IMR-90 (cell line): ENCODE measurements at regions not wholly inside any gene's neighbourhood (a gene's known extent, or its start where the extent isn't known, plus 50 kb on each side); places are given as distances from the start of the nearest gene placed in this dataset.

Source experiments
- ATAC-seq: fragments of 200-7000 bp; cut with Tn5 transposase; 2 replicates; pipeline ENCODE4 v1.9.1; 2020; ENCODE audit warnings: low read depth, mild to moderate bottlenecking, moderate library complexity
- BruUV-seq: library from RNA; stranded (reverse); fragments of 400-500 nt; replicated peaks from 2 replicates; lab custom pipeline; 2021; lab: Mats Ljungman, UMichigan
- CTCF ChIA-PET: fragments of 300-600 bp; formaldehyde crosslinking; extraction: SDS; loops from one replicate; lab custom pipeline; 2021; ENCODE audit warnings: antibody characterized with exemption; lab: Yijun Ruan, JAX
- POLR2A ChIA-PET: fragments of 300-600 bp; sonication (Branson Sonifier 250); formaldehyde crosslinking; loops from one replicate; lab custom pipeline; 2022; ENCODE audit warnings: antibody characterized with exemption; ENCODE audit not compliant: unreplicated experiment; lab: Charles Lee
- DNase-seq: peaks from one replicate; pipeline ENCODE4 v3.0.0; 2013
- H2AFZ ChIP-seq: replicated peaks from 2 replicates; pipeline ENCODE3; 2013; ENCODE audit warnings: low read length, mild to moderate bottlenecking; ENCODE audit not compliant: poor library complexity
- H2AK5ac ChIP-seq: 2 replicates; pipeline ENCODE4 v1.6.1; 2013; ENCODE audit warnings: low read depth, low read length, inconsistent platforms
- H2AK9ac ChIP-seq: replicated peaks from 2 replicates; pipeline ENCODE3; 2013; ENCODE audit warnings: mild to moderate bottlenecking, low read depth, low read length, moderate library complexity; ENCODE audit not compliant: poor library complexity
- H2BK120ac ChIP-seq: 2 replicates; pipeline ENCODE4 v1.6.1; 2013; ENCODE audit warnings: low read depth, low read length, inconsistent platforms
- H2BK15ac ChIP-seq: 3 replicates; pipeline ENCODE4 v1.6.1; 2013; ENCODE audit warnings: low read depth, low read length, inconsistent platforms
- H2BK20ac ChIP-seq: 2 replicates; pipeline ENCODE4 v1.6.1; 2013; ENCODE audit warnings: low read depth, mild to moderate bottlenecking, inconsistent platforms, low read length, moderate library complexity
- H2BK5ac ChIP-seq: 2 replicates; pipeline ENCODE4 v1.6.1; 2013; ENCODE audit warnings: mild to moderate bottlenecking, low read depth, low read length, inconsistent platforms; ENCODE audit not compliant: poor library complexity, severe bottlenecking
- H3K14ac ChIP-seq: replicated peaks from 2 replicates; pipeline ENCODE4 v1.6.1; 2013; ENCODE audit warnings: low read depth, low read length, inconsistent platforms
- H3K18ac ChIP-seq: 2 replicates; pipeline ENCODE4 v1.6.1; 2013; ENCODE audit warnings: low read depth, low read length, control low read depth
- H3K23ac ChIP-seq: 2 replicates; pipeline ENCODE4 v1.6.1; 2013; ENCODE audit warnings: low read depth, low read length, inconsistent platforms
- H3K27ac ChIP-seq: 2 replicates; pipeline ENCODE4 v1.5.1; 2013; ENCODE audit warnings: mild to moderate bottlenecking, control low read depth, low read length; ENCODE audit not compliant: insufficient read depth
- H3K27me3 ChIP-seq: 2 replicates; pipeline ENCODE4 v1.6.1; 2013; ENCODE audit warnings: low read length; ENCODE audit not compliant: control insufficient read depth, insufficient read depth
- H3K36me3 ChIP-seq: 2 replicates; pipeline ENCODE4 v1.6.1; 2013; ENCODE audit warnings: low read length, mixed read lengths; ENCODE audit not compliant: control insufficient read depth, insufficient read depth
- H3K4ac ChIP-seq: 2 replicates; pipeline ENCODE4 v1.6.1; 2013; ENCODE audit warnings: low read depth, low read length, inconsistent platforms
- H3K4me1 ChIP-seq: 2 replicates; pipeline ENCODE4 v1.6.1; 2013; ENCODE audit warnings: low read length, mixed read lengths; ENCODE audit not compliant: control insufficient read depth, insufficient read depth
- H3K4me2 ChIP-seq: 2 replicates; pipeline ENCODE4 v1.6.1; 2013; ENCODE audit warnings: low read depth, mild to moderate bottlenecking, control low read depth, low read length, moderate library complexity
- H3K4me3 ChIP-seq: 2 replicates; pipeline ENCODE4 v1.5.1; 2013; ENCODE audit warnings: low read depth, mild to moderate bottlenecking, control low read depth, low read length, moderate library complexity; ENCODE audit not compliant: insufficient read depth
- H3K56ac ChIP-seq: 2 replicates; pipeline ENCODE4 v1.6.1; 2013; ENCODE audit warnings: low read length, inconsistent platforms; ENCODE audit not compliant: insufficient read depth; ENCODE audit errors: extremely low read depth
- H3K79me1 ChIP-seq, 2 experiments: 2 replicates each; pipeline ENCODE4 v1.6.1; 2013; ENCODE audit warnings: low read length in 2 of 2, inconsistent platforms in 1 of 2, low read depth in 1 of 2
- H3K9ac ChIP-seq: 2 replicates; pipeline ENCODE4 v1.6.1; 2013; ENCODE audit warnings: low read depth, low read length, control low read depth
- H3K9me1 ChIP-seq: 2 replicates; pipeline ENCODE4 v1.6.1; 2013; ENCODE audit warnings: low read length, inconsistent platforms; ENCODE audit not compliant: insufficient read depth
- H3K9me3 ChIP-seq: 2 replicates; pipeline ENCODE4 v1.6.1; 2013; ENCODE audit warnings: low read length; ENCODE audit not compliant: control insufficient read depth, insufficient read depth
- H4K20me1 ChIP-seq: 2 replicates; pipeline ENCODE4 v1.6.1; 2013; ENCODE audit warnings: low read length, inconsistent platforms; ENCODE audit not compliant: insufficient read depth
- H4K5ac ChIP-seq: 2 replicates; pipeline ENCODE4 v1.6.1; 2013; ENCODE audit warnings: mild to moderate bottlenecking, low read depth, low read length, control low read depth
- H4K8ac ChIP-seq, 2 experiments: 2 replicates each; pipeline ENCODE4 v1.6.1; 2013; ENCODE audit warnings: low read depth in 2 of 2, low read length in 2 of 2, control low read depth in 1 of 2, inconsistent platforms in 1 of 2
- H4K91ac ChIP-seq: 2 replicates; pipeline ENCODE4 v1.6.1; 2013; ENCODE audit warnings: low read depth, low read length, inconsistent platforms; ENCODE audit not compliant: insufficient read depth
- BHLHE40 ChIP-seq: fragments of 150-350 bp; IDR thresholded peaks from 2 replicates; pipeline ENCODE4 v1.6.1; 2016; ENCODE audit warnings: mild to moderate bottlenecking, low read depth, low read length
- CEBPB ChIP-seq: IDR thresholded peaks from 2 replicates; pipeline ENCODE4 v1.6.1; 2012; ENCODE audit warnings: low read depth, low read length, improper control_type of control experiment
- CHD1 ChIP-seq: IDR thresholded peaks from 2 replicates; pipeline ENCODE4 v1.6.1; 2012; ENCODE audit warnings: low read depth, low read length, improper control_type of control experiment
- CTCF ChIP-seq: conservative IDR thresholded peaks from 2 replicates; pipeline ENCODE4 v1.5.1; 2012; ENCODE audit warnings: mild to moderate bottlenecking, low read depth, low read length, improper control_type of control experiment
- ELK1 ChIP-seq: fragments of 150-350 bp; IDR thresholded peaks from 2 replicates; pipeline ENCODE4 v1.6.1; 2016; ENCODE audit warnings: low read depth, mild to moderate bottlenecking, low read length, moderate library complexity, borderline replicate concordance
- FOS ChIP-seq: fragments of 150-350 bp; IDR thresholded peaks from 2 replicates; pipeline ENCODE4 v1.6.1; 2016; ENCODE audit warnings: low read depth, low read length
- MAFK ChIP-seq: IDR thresholded peaks from 2 replicates; pipeline ENCODE4 v1.6.1; 2012; ENCODE audit warnings: low read depth, low read length, improper control_type of control experiment
- MAZ ChIP-seq: IDR thresholded peaks from 2 replicates; pipeline ENCODE4 v1.6.1; 2012; ENCODE audit warnings: low read depth, mild to moderate bottlenecking, low read length, improper control_type of control experiment, moderate library complexity, borderline replicate concordance
- MXI1 ChIP-seq: IDR thresholded peaks from 2 replicates; pipeline ENCODE4 v1.6.1; 2012; ENCODE audit warnings: low read depth, mild to moderate bottlenecking, low read length, moderate library complexity, borderline replicate concordance
- NFE2L2 ChIP-seq: fragments of 150-350 bp; IDR thresholded peaks from 2 replicates; pipeline ENCODE4 v1.6.1; 2016; ENCODE audit warnings: low read depth, mild to moderate bottlenecking, low read length
- POLR2A ChIP-seq: IDR thresholded peaks from 2 replicates; pipeline ENCODE4 v1.6.1; 2012; ENCODE audit warnings: mild to moderate bottlenecking, low read depth, low read length
- RAD21 ChIP-seq: IDR thresholded peaks from 2 replicates; pipeline ENCODE4 v1.6.1; 2012; ENCODE audit warnings: low read length, improper control_type of control experiment
- RCOR1 ChIP-seq: IDR thresholded peaks from 2 replicates; pipeline ENCODE4 v1.6.1; 2012; ENCODE audit warnings: mild to moderate bottlenecking, low read length, improper control_type of control experiment; ENCODE audit not compliant: insufficient replicate concordance
- RFX5 ChIP-seq: IDR thresholded peaks from 2 replicates; pipeline ENCODE4 v1.8.0; 2012; ENCODE audit warnings: low read depth, mild to moderate bottlenecking, low read length, moderate library complexity
- SMC3 ChIP-seq: fragments of 150-350 bp; IDR thresholded peaks from 2 replicates; pipeline ENCODE4 v1.6.1; 2016; ENCODE audit warnings: low read depth, mild to moderate bottlenecking, antibody characterized with exemption, low read length, moderate library complexity
- USF2 ChIP-seq: fragments of 150-350 bp; IDR thresholded peaks from 2 replicates; pipeline ENCODE4 v1.6.1; 2017; ENCODE audit warnings: mild to moderate bottlenecking, antibody characterized with exemption, low read length, low read depth
- WGBS, 2 experiments: methylation state at CpG; one replicate each; pipeline versions ENCODE4 v1.1.5 to v1.1.7; 2013; ENCODE audit warnings: missing lambda C conversion rate in 2 of 2; ENCODE audit not compliant: insufficient read length in 1 of 2; ENCODE audit errors: extremely low coverage in 2 of 2; 5-methylcytosine and 5-hydroxymethylcytosine counted together
- dilution Hi-C: fragments of 300-500 bp; cut with HindIII; formaldehyde crosslinking; loops from one replicate; pipeline ENCODE4 v1.14.3; 2018; ENCODE audit warnings: low sequenced_read_pairs; ENCODE audit not compliant: unreplicated experiment
- in situ Hi-C: fragments of 300-500 bp; cut with MboI; formaldehyde crosslinking; loops from 3 replicates; pipeline ENCODE4 v1.14.3; 2019; ENCODE audit warnings: low sequenced_read_pairs, inconsistent platforms, mixed read lengths
- intact Hi-C: fragments of 100-400 bp; cut with micrococcal nuclease; formaldehyde crosslinking; loops from 2 replicates; pipeline ENCODE4 v1.10.0; 2022

- Histone ChIP-seq H4K8ac (no peak overlapping the region), H3K9me1 (peaks cover 4% of the 10 kb centered on the region; the same call in 1 of the 2 replicates), H2AK9ac (no peak overlapping the region), H3K14ac (no peak overlapping the region), H3K79me1 (no peaks in the 10 kb centered on the region), H2AFZ (no peak overlapping the region), H4K20me1 (no peaks in the 10 kb centered on the region), H2BK20ac (no peak overlapping the region), H3K27me3 (no peaks in the 10 kb centered on the region), H3K36me3 (no peaks in the 10 kb centered on the region), H4K91ac (no peak overlapping the region), H3K18ac (no peak overlapping the region), H4K5ac (no peak overlapping the region), H3K9ac (no peak overlapping the region), H3K56ac (no peak overlapping the region), H3K4me3 (no peak overlapping the region), H3K4me1 (peaks cover 7% of the 10 kb centered on the region), H2AK5ac (no peak overlapping the region), H2BK5ac (no peak overlapping the region), H3K9me3 (no peaks in the 10 kb centered on the region), H2BK120ac (0 out of 2 replicates have a peak overlapping the region, but pooled peaks have one; percentile 28), H3K27ac (no peak overlapping the region), H3K23ac (no peak overlapping the region), H3K4ac (no peak overlapping the region), H3K4me2 (no peak overlapping the region), H2BK15ac (0 out of 3 replicates have a peak overlapping the region, but pooled peaks have one; percentile 9)
- no peak for DNase-seq
- in situ Hi-C loops = loop anchor here (10.0 kb wide), 1 partner anchor 219 kb away; no protein-coding TSS in a partner anchor
- TF ChIP-seq MAZ = no peak
- TF ChIP-seq SMC3 = no peak
- no peak for TF ChIP-seq CHD1
- TF ChIP-seq RAD21 = no peak
- no peak for TF ChIP-seq RFX5
- no peak for TF ChIP-seq ELK1
- TF ChIP-seq RCOR1 = no peak
- TF ChIP-seq MAFK = no peak
- TF ChIP-seq NFE2L2 = no peak
- TF ChIP-seq USF2 = no peak
- no peak for TF ChIP-seq BHLHE40
- TF ChIP-seq CEBPB = no peak
- no peak for TF ChIP-seq POLR2A
- TF ChIP-seq CTCF = no peak
- TF ChIP-seq MXI1 = no peak
- TF ChIP-seq FOS = no peak
- intact Hi-C loops = no loop called here
- CTCF ChIA-PET = no interaction called here
- 94% methylated on average over 3 of the region's 7 CpGs; no CpG with 5 or more reads in 1 of the 2 experiments for WGBS, 2 experiments
- POLR2A ChIA-PET = no interaction called here
- dilution Hi-C loops = no loop called here
- ATAC-seq = no peak
- BruUV-seq = no TSS peak
These were observed 565.7 kb upstream of the WWC1 start for GRCh38 chr5:167725741-167726140.
